HG02943 (cell line): ENCODE measurements at regions not wholly inside any gene's neighbourhood (a gene's known extent, or its start where the extent isn't known, plus 50 kb on each side); places are given as distances from the start of the nearest gene placed in this dataset.

Experiments
- ATAC-seq: cut with Tn5 transposase; IDR thresholded peaks from one replicate; pipeline ENCODE4 v1.9.1; 2021; ENCODE audit warnings: mild to moderate bottlenecking, low read depth, moderate library complexity; ENCODE audit not compliant: unreplicated experiment

GRCh38 chr7:119335405-119335804, 937.6 kb upstream of the KCND2 start:
- ATAC-seq, result no peak

- ATAC-seq, result no peak
These were observed 931.2 kb upstream of the KCND2 start for GRCh38 chr7:119341822-119342221.

- no peak for ATAC-seq
These were observed 929.7 kb upstream of the KCND2 start for GRCh38 chr7:119343289-119343688.

GRCh38 chr7:119344466-119344865, 928.5 kb upstream of the KCND2 start:
- ATAC-seq, result no peak

- ATAC-seq, result no peak
These were observed 924.5 kb upstream of the KCND2 start for GRCh38 chr7:119348491-119348890.

GRCh38 chr7:119350334-119350733, 922.6 kb upstream of the KCND2 start:
- no peak for ATAC-seq

- ATAC-seq, result no peak
These were observed 921.7 kb upstream of the KCND2 start for GRCh38 chr7:119351320-119351719.

GRCh38 chr7:119374436-119374835, 898.5 kb upstream of the KCND2 start:
- no peak for ATAC-seq

- no peak for ATAC-seq
These were observed 895.1 kb upstream of the KCND2 start for GRCh38 chr7:119377861-119378260.

- no peak for ATAC-seq
These were observed 890.2 kb upstream of the KCND2 start for GRCh38 chr7:119382726-119383125.

GRCh38 chr7:119395024-119395423, 878.0 kb upstream of the KCND2 start:
- no peak for ATAC-seq

- ATAC-seq, result peak; percentile 65
These were observed 875.8 kb upstream of the KCND2 start for GRCh38 chr7:119397156-119397555.

- no peak for ATAC-seq
These were observed 864.4 kb upstream of the KCND2 start for GRCh38 chr7:119408596-119408995.

- no peak for ATAC-seq
These were observed 859.6 kb upstream of the KCND2 start for GRCh38 chr7:119413314-119413805.

GRCh38 chr7:119415682-119416081, 857.3 kb upstream of the KCND2 start:
- no peak for ATAC-seq

GRCh38 chr7:119421657-119422056, 851.3 kb upstream of the KCND2 start:
- ATAC-seq, result no peak

- no peak for ATAC-seq
These were observed 836.1 kb upstream of the KCND2 start for GRCh38 chr7:119436882-119437281.

- no peak for ATAC-seq
These were observed 834.7 kb upstream of the KCND2 start for GRCh38 chr7:119438315-119438714.

- ATAC-seq, result no peak
These were observed 833.8 kb upstream of the KCND2 start for GRCh38 chr7:119439192-119439591.

GRCh38 chr7:119452401-119452800, 820.6 kb upstream of the KCND2 start:
- no peak for ATAC-seq

- no peak for ATAC-seq
These were observed 807.1 kb upstream of the KCND2 start for GRCh38 chr7:119465798-119466305.

GRCh38 chr7:119472408-119473038, 800.5 kb upstream of the KCND2 start:
- ATAC-seq, result no peak
